ENCODE measurements at regions not wholly inside any gene's neighbourhood (a gene's known extent, or its start where the extent isn't known, plus 50 kb on each side); places are given as distances from the start of the nearest gene placed in this dataset.

DNA sequence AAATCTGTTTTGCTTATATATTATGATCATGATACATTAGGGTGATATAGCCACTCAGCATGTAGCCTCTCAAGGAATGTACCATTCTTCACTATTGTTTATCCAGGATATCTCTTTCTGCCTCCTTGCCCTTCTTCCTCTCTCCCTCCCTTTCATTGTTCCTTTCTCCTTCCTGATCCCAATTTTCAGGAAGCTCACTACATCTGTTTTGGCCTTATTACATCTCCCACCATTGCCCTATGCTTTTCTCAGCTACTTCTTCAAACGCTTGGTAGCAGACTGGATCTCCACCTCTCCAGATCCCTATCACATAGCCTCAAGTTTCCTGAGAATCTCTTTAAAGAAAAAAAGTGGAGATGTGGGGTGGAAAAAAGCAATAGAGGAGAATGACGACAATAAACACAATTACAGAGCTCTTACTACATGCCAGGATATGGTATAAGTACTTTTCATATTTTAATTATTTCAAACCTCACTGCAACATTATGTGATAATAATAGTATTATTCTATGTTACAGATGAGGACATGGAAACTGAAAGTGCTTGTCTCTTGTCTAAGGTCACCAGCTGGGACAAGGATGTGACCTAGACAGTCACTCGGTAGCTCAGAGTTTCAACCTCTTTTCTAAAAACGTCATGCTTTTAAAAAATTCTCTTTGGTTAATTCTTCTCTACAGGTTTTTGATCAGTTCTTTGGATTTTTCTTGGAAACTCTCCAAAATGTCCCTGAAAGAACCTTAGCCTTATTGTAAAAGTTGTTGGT, 959.1 kb downstream of the CDH11 start:
- no peak for DNase-seq (ENCODE audit: low read depth)

DNA sequence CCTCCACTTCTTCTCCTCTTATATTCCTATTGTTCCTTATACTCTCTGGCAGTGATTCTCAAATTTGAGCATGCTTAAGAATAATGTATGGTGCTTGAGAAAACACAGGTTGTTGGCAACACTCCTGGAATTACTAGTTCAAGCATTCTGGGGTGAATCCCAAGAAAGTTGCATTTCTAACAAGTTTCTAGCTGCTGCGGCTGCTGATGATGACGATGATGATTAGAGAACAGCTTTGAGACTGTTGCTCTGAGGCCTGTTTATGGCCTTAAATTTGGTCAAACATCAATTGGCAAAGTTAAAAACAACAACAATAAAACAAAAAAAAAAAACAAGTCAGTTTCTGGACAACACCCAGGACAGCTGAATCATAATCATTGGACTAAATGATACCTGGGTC, 961.9 kb downstream of the CDH11 start:
- DNase-seq (ENCODE audit: low read depth): no peak

DNA sequence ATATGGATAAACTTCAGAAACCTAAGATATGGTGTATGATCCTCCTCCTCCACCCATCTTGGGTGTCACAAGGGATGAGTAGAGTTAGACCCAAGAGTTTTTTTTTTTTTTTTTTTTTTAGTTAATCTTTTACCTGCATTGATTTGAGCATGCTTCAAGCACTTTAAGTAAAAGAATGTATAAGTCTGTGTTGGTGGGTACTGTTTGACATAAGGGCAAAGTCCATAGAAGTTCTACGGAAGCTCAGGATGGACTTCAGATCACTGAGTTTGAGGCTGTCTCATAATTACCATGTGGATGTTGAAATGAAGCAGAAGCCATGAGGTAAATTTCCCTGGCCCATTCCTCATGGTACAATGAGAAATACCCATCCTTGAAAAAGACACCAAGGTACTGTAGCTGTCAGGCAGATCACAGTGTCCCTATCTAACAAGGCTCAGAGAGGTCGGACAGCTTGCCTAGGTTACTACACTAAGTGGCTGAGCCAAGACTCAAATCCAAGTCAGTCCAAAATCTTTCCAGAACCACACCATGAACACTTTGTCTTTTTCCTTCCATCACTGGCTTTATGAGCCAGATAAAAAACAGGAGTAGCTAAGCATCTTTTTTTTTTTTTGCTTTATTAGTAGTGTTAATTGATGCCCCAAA, 962.8 kb downstream of the CDH11 start:
- DNase-seq (ENCODE audit: low read depth): no peak

DNA sequence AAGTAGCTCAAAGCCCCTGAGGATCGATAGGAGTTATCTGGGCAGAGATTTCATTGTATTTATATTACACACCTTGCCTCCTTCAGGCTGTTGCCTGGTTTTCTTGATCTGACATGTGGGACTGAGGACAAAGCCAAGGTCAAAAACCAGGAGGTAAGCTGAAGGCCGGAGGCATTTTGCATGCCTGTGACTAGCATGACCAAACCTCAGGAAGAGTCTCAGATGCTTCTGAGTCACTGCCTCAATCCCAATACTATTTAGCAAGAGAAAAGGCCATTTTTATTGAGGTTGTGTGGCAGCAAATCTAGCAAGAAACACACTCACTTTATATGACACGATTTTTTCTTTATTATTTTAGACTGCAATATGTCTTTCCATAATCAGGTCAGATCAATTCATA, 968.1 kb downstream of the CDH11 start:
- DNase-seq (ENCODE audit: low read depth): no peak

DNA sequence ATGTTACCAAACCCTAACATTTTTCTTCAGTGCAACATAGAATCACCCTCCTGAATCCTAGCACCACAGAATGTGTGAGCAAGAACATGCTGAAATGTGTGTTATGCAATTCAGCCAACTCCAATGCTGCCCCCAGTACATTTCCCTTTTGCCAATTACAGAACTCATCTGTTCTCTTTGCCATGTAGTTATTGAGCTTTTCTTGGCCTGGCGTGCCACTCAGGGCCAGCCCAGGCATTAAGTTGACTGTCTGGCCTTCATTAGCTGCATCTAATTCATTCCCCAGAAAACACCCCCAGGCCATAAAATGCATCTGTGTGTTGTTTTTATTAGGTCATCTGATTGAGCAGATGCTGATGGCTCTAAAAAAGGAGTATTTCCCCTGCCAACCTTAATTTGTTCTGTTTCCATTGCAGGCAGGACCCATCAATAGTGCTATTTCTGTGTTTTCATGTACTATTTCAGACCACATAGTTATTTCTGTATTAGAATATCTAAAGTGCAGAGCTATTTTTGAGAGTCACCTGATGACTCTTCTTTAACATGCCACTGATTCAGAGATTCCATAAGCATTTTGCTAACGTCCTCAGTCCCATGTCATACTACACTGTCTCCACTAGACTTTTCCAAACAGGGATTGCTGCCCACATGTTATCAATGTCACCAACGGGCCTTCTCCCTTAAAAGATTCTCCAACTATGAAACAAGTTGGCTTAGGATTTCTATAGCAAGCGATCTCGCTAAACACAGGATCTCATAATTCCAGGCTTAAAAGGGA, 969.7 kb downstream of the CDH11 start:
- peak; percentile 50 for DNase-seq (ENCODE audit: low read depth)

DNA sequence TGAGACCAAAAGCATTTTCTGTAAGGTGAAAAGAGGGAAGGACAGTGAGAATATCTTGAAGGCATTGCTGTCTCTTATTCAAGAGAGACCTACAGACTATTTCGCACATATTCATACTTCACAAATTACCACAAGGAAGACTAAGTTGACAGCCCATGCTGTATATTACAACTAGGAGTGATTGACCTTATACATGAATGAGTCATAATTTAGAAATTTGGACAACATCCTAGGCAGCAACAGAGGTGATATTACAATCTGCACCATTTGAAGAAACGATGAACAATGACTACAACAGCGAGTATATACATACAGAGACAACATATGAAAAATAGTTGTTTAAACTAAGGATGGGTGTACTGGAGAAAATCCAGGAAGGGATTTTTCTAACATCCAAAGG, 971.7 kb downstream of the CDH11 start:
- no peak for DNase-seq (ENCODE audit: low read depth)

DNA sequence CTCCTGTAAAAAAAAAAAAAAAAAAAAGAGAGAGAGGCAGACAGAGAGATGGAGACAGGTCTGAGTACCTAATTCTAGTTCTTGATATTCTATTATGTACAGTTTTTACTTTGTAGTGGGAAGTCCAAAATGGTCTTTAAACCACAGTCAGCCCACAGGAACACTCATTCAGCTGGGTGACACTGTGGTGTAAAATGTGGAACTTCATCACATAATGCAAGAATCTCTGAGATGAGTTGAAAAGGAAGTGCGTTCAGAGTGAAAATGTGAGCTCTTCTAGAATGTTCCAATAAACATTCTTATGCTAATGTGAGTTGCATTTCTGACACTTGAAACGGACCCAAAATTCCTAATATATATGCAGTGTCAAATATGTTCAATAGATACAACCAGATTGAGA, 972.1 kb downstream of the CDH11 start:
- no peak for DNase-seq (ENCODE audit: low read depth)

DNA sequence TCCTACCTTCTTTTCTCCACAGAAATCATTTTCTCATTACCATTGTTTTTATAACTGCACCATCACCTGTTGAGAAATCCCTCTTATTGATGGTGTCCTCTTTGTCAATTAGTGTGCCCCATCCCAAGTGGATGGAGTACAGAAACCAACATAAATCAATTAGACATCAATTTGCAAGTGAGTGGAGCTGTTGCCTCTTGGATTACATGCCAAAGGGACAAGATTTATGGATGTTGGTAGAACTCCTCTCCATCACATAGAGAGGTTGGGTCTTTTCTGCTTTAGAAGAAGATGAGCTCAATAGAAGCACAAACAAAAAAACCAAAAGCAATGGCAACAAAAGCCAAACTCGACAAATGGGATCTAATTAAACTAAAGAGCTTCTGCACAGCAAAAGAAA, 973.5 kb downstream of the CDH11 start:
- no peak for DNase-seq (ENCODE audit: low read depth)

DNA sequence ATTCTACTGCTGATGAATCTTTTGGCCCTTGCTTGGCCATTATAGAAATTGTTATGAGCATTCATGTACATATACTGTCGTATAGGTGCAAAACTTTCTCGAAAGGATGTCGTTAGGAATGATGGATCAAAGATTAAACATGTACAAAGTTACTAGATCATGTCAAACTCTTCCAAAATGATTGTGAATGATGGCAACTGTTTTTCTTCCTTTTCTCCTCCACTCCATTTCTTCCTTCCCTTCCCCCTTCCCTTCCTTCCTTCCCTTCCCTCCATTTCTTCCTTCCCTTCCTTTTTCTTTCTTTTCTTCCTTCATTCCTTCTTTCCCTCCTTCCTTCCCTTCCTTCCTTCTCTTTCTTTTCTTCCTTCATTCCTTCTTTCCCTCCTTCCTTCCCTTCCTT, 973.9 kb downstream of the CDH11 start:
- no peak for DNase-seq (ENCODE audit: low read depth)

DNA sequence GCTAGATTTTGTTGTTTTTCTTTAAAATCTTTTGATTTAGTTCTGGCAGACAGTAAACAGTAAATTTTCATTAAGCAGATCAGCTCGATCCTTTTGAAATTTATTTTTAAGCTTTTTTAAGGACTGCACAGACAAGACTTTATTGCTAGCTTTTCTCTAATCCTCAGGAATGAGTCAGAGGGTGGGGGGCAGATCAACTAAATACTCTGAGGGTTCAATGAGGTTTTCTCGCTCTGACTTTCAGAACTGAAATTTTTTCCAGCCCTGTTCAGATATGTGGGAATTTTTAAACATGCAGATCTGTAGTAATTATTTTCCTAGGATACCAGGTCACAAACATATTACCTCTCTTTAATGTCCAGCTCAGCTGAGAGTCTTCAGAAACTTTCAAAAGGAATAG, 977.2 kb downstream of the CDH11 start:
- DNase-seq (ENCODE audit: low read depth): peak; percentile 4

DNA sequence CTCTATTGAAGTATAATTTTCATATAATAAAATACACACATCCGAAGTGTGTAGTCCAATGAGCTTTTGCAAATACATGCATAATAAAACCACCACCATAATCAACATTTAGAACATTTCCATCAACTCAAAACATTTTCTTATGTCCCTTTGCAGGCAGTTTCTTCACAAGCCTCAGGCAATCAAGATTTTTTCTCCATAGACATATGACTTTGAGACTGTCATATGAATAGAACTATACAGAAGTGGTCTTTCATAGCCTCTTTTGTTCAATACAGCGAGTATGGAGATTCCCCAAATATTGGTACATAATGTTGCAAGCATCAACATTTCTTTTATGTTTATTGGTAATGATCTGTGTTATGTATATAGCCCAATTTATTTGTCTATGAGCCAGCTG, 983.2 kb downstream of the CDH11 start:
- DNase-seq (ENCODE audit: low read depth): no peak

DNA sequence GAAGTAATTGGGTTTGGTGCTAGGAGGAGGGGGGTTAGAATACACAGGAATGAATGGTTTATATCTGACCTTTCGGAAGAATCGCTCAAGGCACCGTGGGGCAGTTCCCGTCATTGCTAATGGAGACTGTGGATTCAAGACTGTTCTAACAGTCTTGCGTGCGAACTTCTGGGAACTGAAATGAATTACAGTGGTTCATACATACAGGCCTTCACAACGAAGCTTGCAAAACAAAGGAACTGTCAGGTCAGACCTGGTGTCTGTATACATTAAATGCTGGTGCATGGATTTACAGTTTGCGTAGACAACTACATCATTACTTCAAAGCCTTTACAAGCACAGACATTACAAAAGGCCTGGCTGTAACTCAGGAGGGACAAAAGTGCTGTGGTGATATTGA, 983.9 kb downstream of the CDH11 start:
- DNase-seq (ENCODE audit: low read depth): no peak

DNA sequence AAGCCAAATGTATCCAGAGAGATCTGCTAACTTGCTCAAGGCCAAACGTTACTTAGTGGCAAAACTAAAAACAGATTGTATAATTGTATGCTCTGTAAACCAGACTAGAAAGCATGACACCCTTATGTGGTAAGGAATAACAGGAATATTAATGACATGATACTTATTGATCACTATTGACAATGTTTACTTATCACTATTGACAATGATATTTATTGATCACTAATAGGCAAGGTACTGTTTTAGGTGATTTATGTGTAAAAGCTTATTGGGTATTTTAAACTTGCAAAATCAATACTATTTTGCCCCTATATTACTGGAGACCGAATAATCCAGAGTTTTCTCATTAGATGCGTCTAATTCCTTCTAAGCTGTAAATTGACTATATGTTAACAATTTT, 985.1 kb downstream of the CDH11 start:
- no peak for DNase-seq (ENCODE audit: low read depth)

DNA sequence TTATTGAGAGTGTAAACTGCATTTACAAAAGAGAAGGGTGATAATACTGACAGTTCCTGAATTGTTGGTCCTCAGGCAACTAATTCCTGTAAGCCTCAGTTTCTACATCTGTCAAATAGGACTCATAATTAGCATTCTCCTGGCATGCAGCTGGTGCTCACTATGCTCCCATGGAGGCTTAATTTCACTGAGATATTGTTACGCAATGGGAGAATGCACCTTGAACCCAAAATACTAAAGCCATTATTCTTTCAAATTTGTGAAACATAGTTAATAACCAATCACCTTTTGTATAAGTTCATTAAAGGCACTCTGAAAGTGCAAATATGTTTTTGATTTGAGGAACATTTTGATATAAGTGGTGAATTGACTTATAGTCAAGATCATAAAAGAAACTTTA, 985.5 kb downstream of the CDH11 start:
- DNase-seq (ENCODE audit: low read depth): no peak

DNA sequence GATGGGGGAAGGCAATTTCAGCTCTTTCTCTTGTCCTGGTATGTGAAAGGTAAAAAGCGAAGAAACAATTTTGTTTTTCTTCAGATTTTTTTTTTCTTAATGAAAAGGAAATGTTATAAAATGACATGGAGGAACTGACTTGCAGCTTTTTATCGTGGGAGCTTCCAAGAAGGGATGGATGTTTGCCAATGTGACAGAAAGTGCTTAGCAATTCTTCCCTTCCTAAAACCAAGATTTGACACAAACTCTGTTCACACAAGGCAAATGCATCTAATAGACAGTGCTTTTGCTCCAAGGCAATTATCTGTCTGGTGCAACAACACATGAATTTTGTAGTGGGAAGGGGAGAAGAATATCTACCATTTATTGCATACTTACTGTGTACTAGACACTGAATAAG, 988.5 kb downstream of the CDH11 start:
- no peak for DNase-seq (ENCODE audit: low read depth)

DNA sequence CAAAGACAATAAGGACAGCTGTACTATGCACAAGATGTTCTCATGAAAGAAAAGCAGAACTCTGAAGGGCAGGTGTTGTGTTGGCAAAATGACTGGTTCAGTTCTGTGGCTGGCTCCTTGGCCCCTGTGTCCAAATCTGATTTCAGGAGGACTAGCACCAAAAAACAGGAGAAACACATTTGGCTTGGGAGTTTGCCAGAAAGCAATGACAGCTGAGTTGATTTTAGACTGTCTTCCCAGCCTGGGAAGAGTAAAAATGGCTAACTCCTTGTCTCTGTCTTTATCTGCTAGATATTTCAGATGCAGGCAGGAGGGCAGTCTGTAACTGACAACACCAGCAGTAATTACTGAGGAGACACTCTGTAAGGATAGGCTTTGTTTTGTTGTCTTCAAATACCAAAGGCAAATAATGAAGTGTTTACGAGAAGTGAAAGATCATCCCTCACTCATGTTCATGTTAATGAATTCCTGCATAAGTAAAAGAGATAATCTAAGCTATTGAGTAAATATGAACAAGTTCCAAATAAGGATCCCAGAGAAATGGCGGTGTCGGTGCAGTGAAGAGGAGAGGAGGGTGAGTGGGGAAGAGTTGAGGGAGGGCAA, 989.0 kb downstream of the CDH11 start:
- no peak for DNase-seq (ENCODE audit: low read depth)

DNA sequence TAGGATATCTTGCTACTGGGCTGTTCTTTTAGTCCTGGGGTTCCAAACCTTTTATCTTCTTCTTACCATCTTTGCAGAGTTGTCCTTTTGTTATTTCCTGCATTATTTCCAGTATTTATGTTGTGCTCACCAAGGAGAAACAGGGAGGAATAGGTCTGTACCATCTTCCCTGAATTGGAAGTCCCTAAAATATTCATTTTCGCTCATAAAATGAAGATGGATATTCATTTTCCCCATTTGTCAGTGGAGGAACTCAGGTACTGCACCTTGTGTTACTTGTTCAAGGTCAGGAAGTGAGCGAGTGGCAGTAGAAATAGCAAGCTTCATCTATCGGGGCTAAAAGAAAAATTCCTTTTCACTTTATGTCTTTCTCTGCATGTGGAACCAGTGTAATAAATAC, 989.7 kb downstream of the CDH11 start:
- no peak for DNase-seq (ENCODE audit: low read depth)

DNA sequence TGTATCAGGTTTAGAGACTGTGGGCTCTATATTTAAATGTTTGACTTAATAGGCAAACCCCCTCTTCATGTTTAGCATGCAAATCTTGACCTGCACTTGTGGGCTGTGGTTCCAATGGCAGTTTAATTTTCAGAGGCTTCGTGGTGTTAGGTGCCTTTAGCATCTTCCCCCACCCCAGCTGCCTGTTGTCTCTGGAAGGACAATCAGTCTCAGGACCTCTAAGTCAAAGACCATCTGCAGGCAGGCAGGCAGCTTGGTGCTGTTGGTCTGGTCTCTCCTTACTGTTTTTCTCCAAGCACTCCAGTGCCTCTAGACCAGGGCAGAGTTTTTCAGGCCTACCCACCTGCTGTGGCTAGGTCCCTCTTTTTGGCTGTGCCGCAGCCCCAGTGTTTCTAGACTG, 990.4 kb downstream of the CDH11 start:
- no peak for DNase-seq (ENCODE audit: low read depth)

DNA sequence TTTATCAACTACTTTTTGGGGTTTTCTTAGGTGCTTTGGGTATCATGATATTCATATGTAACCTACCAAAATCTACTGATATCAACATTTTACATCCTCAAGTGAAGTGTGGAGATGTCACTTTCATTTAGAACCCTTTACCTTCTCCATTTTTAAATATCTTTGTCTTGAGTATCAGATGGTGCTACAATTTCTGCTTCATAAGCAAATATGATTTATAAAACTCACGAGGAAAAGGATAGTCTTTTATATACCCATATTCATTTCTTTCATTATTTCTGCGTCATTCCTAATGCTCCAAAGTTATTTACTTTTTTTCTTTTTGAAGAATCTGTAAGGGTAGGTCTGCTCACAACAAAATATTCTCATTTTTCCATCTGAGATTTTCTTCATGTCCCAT, 991.7 kb downstream of the CDH11 start:
- DNase-seq (ENCODE audit: low read depth): no peak

DNA sequence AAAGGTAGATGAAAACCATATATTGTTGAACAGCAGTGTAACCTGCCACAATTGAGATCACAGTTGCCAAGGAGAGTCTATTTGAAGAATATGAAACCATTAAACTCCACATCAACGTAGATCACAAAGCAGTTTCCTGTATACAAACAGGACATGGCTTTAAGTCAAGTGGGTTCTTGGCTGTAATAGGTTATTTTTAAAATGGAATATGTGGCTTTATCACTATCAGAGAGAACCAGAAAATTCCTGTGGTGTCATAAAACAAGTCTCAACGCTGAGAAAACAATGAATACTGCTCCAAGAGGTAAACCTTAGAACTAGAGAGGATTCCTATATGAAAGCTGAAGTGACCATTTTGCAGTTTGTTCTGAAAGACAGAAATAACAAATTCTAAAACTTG, 999.7 kb downstream of the CDH11 start:
- no peak for DNase-seq (ENCODE audit: low read depth)

DNA sequence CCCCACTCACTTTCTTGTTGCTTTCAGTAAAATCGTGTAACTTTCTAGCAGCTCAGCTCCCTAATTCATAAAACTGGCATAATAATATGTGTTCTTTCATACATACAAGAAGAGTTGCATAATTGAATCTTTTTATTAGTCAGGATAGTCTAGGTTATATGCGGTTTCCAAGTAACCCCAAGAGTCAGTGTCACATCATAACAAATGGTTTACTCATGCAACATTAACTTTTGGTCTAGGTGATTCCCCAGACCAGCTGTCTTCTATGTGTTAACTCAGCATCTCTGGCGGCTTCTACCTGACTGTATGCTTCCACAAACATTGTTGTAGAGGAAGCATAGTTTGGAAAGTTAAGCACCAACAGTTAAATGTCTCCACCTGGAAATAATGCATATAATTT, 1000.4 kb downstream of the CDH11 start:
- peak; percentile 10 for DNase-seq (ENCODE audit: low read depth)

DNA sequence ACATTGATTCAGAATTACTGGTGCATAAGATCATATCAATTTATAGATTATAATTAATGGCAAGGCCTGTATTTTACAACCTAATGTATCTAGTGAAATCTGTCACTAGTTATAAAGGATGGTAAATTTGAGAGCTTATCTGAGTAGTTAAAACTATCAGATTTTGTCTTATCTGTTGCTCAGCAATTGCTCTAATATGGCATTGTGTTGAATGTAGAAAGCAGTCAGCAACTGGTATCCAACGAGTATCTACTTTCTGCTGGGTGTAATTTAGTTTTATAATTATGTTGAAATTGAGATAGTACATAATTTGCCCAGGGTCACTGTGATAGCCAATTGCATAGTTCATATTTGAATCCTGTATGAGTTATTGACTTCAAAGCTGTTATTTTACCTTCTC, 1005.7 kb downstream of the CDH11 start:
- no peak for DNase-seq (ENCODE audit: low read depth)

DNA sequence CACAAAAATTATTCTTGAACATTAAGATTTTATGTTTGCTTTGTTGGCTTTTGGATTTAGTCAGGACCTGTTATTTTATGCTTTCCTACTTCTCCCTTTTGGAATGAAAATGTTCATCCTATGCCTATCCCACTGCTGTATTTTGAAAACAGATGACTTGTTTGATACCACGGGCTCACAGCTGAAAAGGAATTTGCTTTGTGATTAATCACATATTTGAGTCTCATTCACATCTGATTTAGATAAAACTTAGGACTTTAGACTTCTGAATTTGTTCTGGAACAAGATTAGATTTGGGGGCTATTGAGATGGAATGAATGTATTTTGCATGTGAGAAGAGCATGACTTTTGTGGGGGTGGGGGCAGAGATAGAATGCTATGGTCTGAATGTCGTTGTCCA, 1012.6 kb downstream of the CDH11 start:
- no peak for DNase-seq (ENCODE audit: low read depth)
